Peyer's patch (tissue), 4 donors: ENCODE measurements at regions not wholly inside any gene's neighbourhood (a gene's known extent, or its start where the extent isn't known, plus 50 kb on each side); places are given as distances from the start of the nearest gene placed in this dataset.

Source experiments
- POLR2A ChIP-seq, 2 donors: fragments of 450-650 bp; IDR thresholded peaks; one replicate each; pipeline ENCODE4 v1.5.1; 2017; ENCODE audit warnings: antibody characterized with exemption in 2 of 2, mild to moderate bottlenecking in 2 of 2, moderate library complexity in 2 of 2
- TF ChIP-seq, protein P1 (sequence below), 6 experiments: fragments of 450-650 bp in 4 of 6; fragments of 200-600 bp in 2 of 6; sonication (generic) in 1 of 6; IDR thresholded peaks; one replicate each; pipeline ENCODE4 v1.5.1; 2017 to 2019; ENCODE audit warnings: antibody characterized with exemption in 6 of 6, mild to moderate bottlenecking in 3 of 6, moderate library complexity in 1 of 6

DNA sequence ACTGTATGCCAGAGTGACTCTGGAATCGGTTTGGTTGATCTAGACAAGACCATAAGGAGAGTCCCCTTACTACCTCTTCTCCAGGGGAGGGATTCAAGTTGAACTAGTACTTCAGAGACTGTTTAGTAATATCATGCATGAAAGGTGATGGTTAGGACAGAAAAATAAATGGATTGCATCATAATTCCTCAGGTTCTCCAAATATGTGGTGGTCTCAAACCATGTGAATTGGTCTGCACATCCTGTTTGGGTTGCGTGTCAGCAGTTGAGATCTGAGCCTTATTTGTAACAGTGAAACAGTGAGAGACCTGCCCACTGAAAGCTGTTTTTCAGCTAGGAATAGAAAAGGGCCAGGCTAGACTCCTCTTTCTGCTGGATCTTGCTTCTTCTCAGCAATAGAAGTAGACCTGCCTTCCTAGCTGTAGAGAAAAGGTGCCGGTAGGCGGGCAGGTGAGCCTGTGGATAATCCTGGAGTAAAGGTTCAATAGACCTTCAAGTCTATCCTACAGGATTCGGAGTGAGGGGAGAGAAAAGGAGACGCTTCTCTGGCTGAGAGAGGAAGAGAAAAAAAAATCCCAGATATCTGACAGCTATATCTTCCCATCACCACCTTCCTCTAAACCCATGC is 258.5 kb upstream of the E2F7 start:
- TF ChIP-seq, protein P1, sequence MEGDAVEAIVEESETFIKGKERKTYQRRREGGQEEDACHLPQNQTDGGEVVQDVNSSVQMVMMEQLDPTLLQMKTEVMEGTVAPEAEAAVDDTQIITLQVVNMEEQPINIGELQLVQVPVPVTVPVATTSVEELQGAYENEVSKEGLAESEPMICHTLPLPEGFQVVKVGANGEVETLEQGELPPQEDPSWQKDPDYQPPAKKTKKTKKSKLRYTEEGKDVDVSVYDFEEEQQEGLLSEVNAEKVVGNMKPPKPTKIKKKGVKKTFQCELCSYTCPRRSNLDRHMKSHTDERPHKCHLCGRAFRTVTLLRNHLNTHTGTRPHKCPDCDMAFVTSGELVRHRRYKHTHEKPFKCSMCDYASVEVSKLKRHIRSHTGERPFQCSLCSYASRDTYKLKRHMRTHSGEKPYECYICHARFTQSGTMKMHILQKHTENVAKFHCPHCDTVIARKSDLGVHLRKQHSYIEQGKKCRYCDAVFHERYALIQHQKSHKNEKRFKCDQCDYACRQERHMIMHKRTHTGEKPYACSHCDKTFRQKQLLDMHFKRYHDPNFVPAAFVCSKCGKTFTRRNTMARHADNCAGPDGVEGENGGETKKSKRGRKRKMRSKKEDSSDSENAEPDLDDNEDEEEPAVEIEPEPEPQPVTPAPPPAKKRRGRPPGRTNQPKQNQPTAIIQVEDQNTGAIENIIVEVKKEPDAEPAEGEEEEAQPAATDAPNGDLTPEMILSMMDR (IDR thresholded peaks at IDR 0.05), result no peak
- TF ChIP-seq POLR2A (IDR thresholded peaks at IDR 0.05), result no peak
